NCI-H2029 treated with DMSO at 0.1 percent for 48 hours (cell line): ENCODE measurements at regions not wholly inside any gene's neighbourhood (a gene's known extent, or its start where the extent isn't known, plus 50 kb on each side); places are given as distances from the start of the nearest gene placed in this dataset.
A peak's percentile ranks its signal among the peaks of the same experiment; 100 is the strongest.
"Not testable (repeated sequence)": the region's sequence is repeated elsewhere in the genome, so short reads cannot be mapped to it uniquely, and the experiment has no call there.

Experiments
- DNase-seq: peaks from one replicate; lab custom pipeline; 2025; lab: John Stamatoyannopoulos, UW

GRCh38 chr19:37303591-37304171 is 67.2 kb upstream of the ZNF527 start:
- no peak for DNase-seq

GRCh38 chr19:37304190-37304883 is 66.6 kb upstream of the ZNF527 start:
- DNase-seq, result no peak

- no peak for DNase-seq
These were observed 66.0 kb upstream of the ZNF527 start for GRCh38 chr19:37304884-37305255.

- DNase-seq, result no peak
These were observed 64.4 kb upstream of the ZNF527 start for GRCh38 chr19:37306383-37306963.

GRCh38 chr19:37309834-37310575 is 60.9 kb upstream of the ZNF527 start:
- no peak for DNase-seq

GRCh38 chr19:37312531-37313334 is 58.2 kb upstream of the ZNF527 start:
- not testable (repeated sequence) for DNase-seq

- no peak for DNase-seq
These were observed 57.6 kb upstream of the ZNF527 start for GRCh38 chr19:37313335-37313627.

- peak; percentile 97 for DNase-seq
These were observed 53.3 kb upstream of the ZNF527 start for GRCh38 chr19:37317403-37318209.

GRCh38 chr19:37320988-37321387 is 49.9 kb upstream of the ZNF527 start:
- DNase-seq, result not testable (repeated sequence)
